ENCODE measurements at regions not wholly inside any gene's neighbourhood (a gene's known extent, or its start where the extent isn't known, plus 50 kb on each side); places are given as distances from the start of the nearest gene placed in this dataset.
A peak's percentile ranks its signal among the peaks of the same experiment; 100 is the strongest.

GRCh38 chr13:63190742-63191141, 1775.1 kb upstream of the PCDH20 start:
- H3K4me3 Mint-ChIP-seq (ENCODE audit: unreplicated experiment) = no peak overlapping the region
- peaks cover 10% of the 10 kb centered on the region for H3K9me3 Mint-ChIP-seq (ENCODE audit: unreplicated experiment)
- no peaks in the 10 kb centered on the region for H3K27me3 Mint-ChIP-seq (ENCODE audit: unreplicated experiment)
- DNase-seq (ENCODE audit: extremely low spot score, unreplicated experiment) = no peak
- TF ChIP-seq, protein P1, sequence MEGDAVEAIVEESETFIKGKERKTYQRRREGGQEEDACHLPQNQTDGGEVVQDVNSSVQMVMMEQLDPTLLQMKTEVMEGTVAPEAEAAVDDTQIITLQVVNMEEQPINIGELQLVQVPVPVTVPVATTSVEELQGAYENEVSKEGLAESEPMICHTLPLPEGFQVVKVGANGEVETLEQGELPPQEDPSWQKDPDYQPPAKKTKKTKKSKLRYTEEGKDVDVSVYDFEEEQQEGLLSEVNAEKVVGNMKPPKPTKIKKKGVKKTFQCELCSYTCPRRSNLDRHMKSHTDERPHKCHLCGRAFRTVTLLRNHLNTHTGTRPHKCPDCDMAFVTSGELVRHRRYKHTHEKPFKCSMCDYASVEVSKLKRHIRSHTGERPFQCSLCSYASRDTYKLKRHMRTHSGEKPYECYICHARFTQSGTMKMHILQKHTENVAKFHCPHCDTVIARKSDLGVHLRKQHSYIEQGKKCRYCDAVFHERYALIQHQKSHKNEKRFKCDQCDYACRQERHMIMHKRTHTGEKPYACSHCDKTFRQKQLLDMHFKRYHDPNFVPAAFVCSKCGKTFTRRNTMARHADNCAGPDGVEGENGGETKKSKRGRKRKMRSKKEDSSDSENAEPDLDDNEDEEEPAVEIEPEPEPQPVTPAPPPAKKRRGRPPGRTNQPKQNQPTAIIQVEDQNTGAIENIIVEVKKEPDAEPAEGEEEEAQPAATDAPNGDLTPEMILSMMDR (IDR thresholded peaks at IDR 0.05) = no peak
- peaks cover 36% of the 10 kb centered on the region for H3K4me1 Mint-ChIP-seq (ENCODE audit: unreplicated experiment)
- H3K27ac Mint-ChIP-seq (ENCODE audit: unreplicated experiment) = peak overlapping the region; percentile 74
- H3K36me3 Mint-ChIP-seq (ENCODE audit: unreplicated experiment) = no peaks in the 10 kb centered on the region

DNA sequence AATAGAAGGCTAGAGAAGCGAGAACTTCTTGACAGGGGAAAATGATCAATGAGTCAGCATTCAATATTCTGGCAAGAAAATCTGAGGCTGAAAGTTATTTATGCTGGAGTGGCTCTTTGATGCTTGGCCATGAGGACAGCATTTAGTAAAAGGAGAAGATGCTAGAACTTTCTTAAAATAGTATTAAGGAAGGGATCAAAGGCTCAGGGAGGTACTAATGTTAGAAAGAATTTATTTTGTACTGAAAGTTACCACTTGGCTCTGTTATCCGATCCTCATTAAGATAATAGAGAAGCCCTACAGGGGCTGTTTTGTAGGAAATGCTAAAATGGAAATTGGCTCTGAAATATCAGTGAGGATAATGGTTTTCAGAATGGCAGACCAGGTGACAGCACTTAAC, 1774.6 kb upstream of the PCDH20 start:
- Mint-ChIP-seq H3K4me1 (ENCODE audit: unreplicated experiment) (peaks cover 36% of the 10 kb centered on the region), H3K27ac (ENCODE audit: unreplicated experiment) (peak overlapping the region; percentile 74), H3K27me3 (ENCODE audit: unreplicated experiment) (no peaks in the 10 kb centered on the region), H3K36me3 (ENCODE audit: unreplicated experiment) (no peaks in the 10 kb centered on the region), H3K4me3 (ENCODE audit: unreplicated experiment) (no peak overlapping the region), H3K9me3 (ENCODE audit: unreplicated experiment) (peaks cover 10% of the 10 kb centered on the region)
- DNase-seq (ENCODE audit: extremely low spot score, unreplicated experiment) = no peak
- TF ChIP-seq, protein P1 (IDR thresholded peaks at IDR 0.05) = no peak

DNA sequence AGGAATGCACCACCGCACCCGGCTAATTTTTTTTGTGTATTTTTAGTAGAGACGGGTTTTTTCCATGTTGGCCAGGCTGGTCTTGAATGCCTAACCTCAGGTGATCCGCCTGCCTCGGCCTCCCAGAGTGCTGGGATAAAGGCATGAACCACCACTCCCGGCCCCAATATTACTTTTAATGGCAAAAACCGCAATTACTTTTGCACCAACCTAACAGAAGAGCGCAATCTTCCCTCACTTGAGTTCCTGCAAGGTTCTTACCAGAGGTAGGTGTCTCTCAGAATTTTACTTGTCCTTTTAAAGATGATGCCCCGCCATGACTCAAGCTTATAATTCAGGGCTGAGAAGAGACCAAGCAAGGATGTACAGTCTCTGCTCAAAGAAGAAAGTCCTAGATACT, 1774.1 kb upstream of the PCDH20 start:
- TF ChIP-seq, protein P1 (IDR thresholded peaks at IDR 0.05) = no peak
- Mint-ChIP-seq H3K4me1 (ENCODE audit: unreplicated experiment) (peaks cover 37% of the 10 kb centered on the region), H3K4me3 (ENCODE audit: unreplicated experiment) (no peak overlapping the region), H3K9me3 (ENCODE audit: unreplicated experiment) (peaks cover 10% of the 10 kb centered on the region), H3K27me3 (ENCODE audit: unreplicated experiment) (no peaks in the 10 kb centered on the region), H3K36me3 (ENCODE audit: unreplicated experiment) (no peaks in the 10 kb centered on the region), H3K27ac (ENCODE audit: unreplicated experiment) (peak overlapping the region; percentile 74)
- DNase-seq (ENCODE audit: extremely low spot score, unreplicated experiment) = no peak

DNA sequence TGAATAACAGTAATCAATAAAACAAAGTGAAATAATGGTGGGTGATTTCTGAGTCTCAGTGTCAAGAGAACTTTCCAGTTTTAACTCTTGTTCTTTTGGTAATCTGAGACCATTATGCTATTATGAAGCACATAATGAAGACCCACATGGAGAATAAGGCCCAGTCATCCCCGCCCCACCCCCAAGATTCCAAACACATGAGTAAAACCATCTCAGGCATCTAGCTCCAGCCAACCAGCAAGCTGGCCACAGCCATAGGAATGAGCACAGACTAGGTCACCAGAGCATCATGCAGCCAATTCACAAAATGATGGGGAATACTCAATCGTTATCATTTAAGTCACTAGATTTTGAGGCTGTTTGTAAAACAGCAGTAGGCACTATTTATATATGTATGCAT, 1769.0 kb upstream of the PCDH20 start:
- Mint-ChIP-seq H3K27ac (ENCODE audit: unreplicated experiment) (no peak overlapping the region), H3K27me3 (ENCODE audit: unreplicated experiment) (no peaks in the 10 kb centered on the region), H3K36me3 (ENCODE audit: unreplicated experiment) (no peaks in the 10 kb centered on the region), H3K9me3 (ENCODE audit: unreplicated experiment) (peaks cover 7% of the 10 kb centered on the region), H3K4me3 (ENCODE audit: unreplicated experiment) (no peak overlapping the region), H3K4me1 (ENCODE audit: unreplicated experiment) (peaks cover 14% of the 10 kb centered on the region)
- TF ChIP-seq, protein P1 (IDR thresholded peaks at IDR 0.05) = no peak
- DNase-seq (ENCODE audit: extremely low spot score, unreplicated experiment) = no peak

DNA sequence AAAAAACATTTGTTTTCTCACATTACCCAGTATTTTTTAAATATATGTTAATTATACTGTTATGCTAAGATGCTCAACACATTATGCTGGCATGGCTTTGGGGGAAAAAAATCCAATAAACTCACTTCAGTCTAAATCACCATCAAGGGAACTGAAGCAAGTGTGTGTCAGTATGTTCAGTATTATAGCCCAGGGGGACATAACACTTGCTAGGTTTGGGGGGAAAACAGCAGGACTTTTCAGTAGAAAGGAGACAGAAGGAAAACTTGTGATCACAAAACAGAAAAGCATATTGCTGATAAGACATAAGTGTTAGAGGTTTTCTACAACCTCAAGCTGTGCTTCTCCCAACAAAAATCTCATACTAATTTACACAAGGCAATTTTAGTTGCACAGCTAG, 1759.9 kb upstream of the PCDH20 start:
- Mint-ChIP-seq H3K27ac (ENCODE audit: unreplicated experiment) (no peak overlapping the region), H3K4me3 (ENCODE audit: unreplicated experiment) (no peak overlapping the region), H3K27me3 (ENCODE audit: unreplicated experiment) (no peaks in the 10 kb centered on the region), H3K9me3 (ENCODE audit: unreplicated experiment) (peaks cover 5% of the 10 kb centered on the region), H3K36me3 (ENCODE audit: unreplicated experiment) (no peaks in the 10 kb centered on the region), H3K4me1 (ENCODE audit: unreplicated experiment) (peaks cover 10% of the 10 kb centered on the region)
- DNase-seq (ENCODE audit: extremely low spot score, unreplicated experiment) = no peak
- TF ChIP-seq, protein P1 (IDR thresholded peaks at IDR 0.05) = no peak
